Stimulated activated naive CD8-positive, alpha-beta T cell treated with anti-CD3 and anti-CD28 coated beads, Interleukin-15, Interleukin-2, amounts not matched to agents 100 U/mL and 50 U/mL, for 24 hours (primary cell): ENCODE measurements at regions not wholly inside any gene's neighbourhood (a gene's known extent, or its start where the extent isn't known, plus 50 kb on each side); places are given as distances from the start of the nearest gene placed in this dataset.
"Not testable (repeated sequence)": the region's sequence is repeated elsewhere in the genome, so short reads cannot be mapped to it uniquely, and the experiment has no call there.

Experiments used
- ATAC-seq: fragments of 150-1000 bp; cut with Tn5 transposase; one replicate; pipeline ENCODE4 v1.10.0; 2021
- DNase-seq: peaks from one replicate; pipeline ENCODE4 v3.0.0; 2021

DNA sequence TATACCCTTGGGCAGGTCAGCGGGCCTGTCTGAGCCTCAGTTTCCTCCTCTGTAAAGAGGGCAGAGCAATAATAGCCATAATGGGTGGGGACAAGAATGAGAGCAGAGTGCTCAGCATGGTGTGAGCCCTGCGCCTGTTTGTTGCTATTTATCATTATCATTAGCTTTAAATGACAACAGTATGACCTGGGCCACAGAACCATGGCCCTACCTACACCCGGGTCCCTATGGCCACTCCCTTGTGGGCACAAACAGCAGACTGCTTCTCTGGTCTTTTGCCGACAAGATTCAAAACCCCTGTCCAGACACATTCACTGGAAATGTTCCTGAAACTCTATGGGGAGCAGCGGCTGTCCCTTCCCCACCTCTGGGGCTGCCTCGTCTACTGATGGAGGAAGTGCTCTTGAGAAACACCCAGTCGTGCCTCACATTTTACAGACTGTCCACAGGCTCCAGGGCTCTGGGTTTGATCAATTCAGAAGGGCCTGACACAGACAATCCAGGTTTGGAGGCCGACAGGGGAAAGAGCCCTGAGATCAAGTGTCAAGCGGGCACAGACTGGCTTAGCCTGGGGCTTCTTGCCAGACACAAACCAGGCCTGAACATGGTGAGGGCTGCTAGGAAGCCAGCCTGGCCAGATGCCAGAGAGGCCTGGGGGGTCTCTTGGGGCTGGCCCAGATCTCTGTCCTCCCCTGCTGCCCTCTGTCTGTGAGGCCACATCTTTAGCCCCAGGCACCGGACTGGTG lies 112.5 kb upstream of the CD82 start:
- ATAC-seq, result no peak
- DNase-seq, result no peak

DNA sequence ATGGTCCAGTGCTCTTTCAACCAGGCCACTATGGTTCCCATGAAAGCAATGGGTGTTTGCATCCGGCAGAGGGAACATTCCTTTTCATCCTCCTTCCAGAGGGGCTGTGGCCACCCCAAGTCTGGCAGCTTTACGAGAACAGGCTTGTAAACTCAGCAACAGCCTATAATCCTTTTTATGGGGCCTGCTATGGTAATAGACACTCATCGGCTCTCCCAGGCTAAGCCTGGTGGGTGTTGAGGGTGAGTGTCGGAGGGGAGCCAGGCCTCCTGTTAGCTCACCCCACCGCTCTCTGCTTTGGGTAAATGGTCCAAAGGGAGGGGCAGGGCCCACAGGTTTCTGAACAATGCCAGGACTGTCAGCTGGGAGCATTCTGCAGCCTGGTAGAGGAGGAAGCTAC lies 111.6 kb upstream of the CD82 start:
- DNase-seq (no peak), ATAC-seq (peak; percentile 12)

DNA sequence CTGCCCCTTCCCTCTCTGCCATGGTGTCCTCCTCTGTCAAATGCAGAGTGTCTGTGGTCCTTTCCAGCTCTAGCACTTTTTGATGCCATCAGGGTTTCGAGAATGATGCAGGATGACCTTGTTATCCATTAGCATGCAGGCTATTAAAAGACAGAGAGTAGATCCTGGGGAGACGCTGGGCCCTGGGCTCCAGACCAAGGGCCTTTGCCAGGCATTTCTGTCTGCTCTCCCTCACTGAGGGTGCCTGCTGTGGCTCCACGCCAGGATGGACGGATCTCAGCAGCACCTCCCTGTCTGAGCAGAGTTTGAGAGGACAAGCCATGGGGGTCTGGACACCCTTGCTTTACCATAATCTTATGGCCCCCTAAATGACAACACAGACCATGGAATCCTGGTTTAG lies 110.8 kb upstream of the CD82 start:
- ATAC-seq (no peak), DNase-seq (no peak)

DNA sequence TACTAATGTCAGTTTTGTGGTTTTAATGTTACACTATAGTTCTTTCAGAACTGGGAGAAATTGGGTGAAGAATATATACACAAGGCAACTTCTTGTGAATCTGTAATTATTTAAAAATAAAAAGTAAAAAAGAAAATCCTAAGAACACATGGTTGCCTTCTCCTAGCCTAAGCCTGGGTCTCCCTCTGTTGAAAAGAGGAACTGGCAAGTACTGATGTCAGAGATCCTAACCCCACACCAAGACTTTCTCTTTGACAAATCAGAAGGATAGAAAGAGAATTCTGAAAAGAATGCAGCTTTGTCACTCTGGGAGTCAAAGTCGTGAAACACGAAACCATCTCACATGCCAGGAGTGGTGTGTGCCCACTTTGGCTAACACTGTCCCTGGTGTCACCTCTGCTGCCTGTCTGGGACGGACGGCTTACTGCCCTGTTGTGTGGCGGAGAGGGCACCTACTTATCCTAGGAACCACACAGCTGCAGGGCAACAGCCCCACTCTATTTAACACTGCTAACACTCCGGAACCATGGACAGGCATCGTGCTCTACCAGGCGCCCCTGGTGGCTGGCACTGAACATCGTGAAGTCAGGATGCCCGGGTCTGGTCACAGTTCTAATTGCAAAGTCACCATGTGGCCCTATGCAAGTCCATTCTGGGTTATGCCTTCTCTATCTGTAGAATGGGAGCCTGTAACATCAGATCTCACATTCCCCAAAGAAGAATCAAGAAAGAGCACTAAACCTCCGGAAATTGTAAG lies 108.7 kb upstream of the CD82 start:
- ATAC-seq, result no peak
- no peak for DNase-seq

DNA sequence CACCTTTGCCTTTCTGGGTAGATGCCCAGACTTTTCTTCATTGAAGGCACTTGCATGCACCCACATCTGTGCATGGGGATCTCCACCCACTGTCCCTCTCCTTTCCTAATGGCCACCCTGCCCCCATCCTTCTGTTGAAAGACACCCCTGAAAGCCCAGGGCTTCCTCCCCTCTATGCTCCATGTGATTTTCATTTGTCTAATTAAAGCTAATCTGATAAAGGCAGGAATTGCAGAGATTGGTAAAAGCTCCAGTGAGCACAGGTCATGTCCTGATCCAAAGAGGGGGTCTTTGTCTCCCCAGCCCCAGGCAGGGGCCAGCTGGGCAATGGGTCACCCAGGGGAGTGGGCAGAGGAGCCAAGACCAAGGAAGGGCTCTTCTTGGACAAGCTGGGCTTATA lies 107.6 kb upstream of the CD82 start:
- ATAC-seq (no peak), DNase-seq (no peak)

DNA sequence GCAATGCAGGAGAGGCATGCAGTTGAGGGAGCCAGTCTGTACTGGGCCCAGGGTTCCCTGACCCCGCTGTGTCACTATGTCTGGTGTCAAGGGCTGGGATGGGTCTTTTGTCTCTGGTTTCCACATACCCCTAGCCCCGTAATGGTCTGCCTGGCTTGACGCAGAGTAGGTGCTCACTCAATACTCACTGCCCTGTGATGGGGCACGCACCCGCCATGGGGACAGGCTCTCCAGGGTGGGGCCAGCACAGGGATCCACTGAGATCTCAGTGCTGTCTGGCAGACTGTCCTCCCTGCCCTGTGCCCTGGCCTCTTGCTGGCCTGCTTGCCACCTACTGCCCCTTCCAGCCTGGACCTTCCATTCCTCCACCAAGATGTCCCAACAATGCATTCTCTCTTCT lies 101.7 kb upstream of the CD82 start:
- DNase-seq, result no peak
- ATAC-seq, result no peak

DNA sequence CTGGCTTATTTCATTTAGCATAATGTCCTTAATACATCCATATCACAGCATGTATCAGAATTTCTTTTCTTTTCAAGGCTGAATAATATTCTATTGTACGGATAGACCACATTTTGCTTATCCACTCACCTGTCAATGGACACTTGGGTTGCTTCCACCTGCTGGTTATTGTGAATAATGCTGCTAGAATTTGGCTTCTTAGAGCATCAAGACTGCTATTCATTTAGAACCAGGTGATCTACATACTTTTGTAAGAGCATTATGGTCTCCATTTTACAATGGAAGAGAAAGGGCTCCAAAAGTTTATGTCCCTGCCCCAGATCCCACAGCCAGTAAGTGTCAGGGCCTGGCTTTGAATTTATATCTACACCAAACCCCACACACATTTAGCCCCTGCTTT lies 100.7 kb upstream of the CD82 start:
- no peak for DNase-seq

DNA sequence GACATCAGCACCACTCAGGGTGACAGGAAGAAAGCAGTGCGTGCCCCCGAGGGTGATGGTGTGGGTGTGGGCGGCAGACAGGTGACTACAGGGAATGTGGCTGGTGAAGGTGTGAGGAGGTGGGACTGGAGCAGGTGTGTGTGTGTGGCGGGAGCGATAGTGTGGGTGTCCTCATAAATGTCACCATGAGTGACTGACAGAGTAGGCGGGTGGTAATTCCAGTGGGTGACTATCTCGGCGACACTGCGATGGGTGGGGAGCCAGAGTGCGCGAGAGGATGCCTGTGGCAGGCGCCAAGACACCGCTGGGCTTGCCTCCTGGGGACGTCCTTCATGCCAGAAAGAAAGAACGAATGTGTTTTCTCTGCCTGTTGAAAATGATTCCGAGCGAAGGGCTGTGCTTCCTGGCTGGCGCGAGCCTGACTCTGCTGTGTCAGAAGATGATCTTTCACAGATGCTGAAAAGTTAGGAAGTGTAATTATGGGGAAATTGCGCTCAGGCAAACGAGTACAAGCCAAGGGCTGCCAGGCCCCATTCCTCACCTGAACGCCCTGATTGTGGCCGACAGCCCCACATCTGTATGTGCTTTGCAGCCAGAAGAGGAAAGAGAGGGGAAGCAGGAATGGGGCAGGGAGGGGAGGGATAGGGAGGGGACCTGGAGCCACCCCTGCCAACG lies 98.8 kb upstream of the CD82 start:
- no peak for DNase-seq
- ATAC-seq, result no peak

More for the DNA sequence above, 100.7 kb upstream of the CD82 start:
- no peak for ATAC-seq

DNA sequence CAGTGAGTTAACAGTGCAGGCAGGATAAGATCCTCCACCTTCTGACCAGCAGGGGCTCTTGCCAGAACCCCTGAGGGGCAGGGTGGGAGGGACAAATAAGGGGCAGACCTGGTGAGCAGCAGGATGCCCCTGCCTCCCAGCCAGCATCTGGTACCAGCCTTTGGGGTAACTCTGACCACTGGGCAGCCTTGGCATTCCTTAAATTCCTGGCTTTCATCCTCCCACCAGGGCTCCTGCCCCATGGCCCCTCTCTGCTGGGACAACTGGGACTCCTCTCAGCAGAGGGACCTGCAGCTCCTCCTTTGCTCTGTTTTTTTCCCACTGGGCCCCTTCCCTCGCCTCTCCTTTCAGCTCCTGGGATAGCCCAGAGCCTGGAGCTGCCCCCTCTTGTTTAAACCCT lies 98.0 kb upstream of the CD82 start:
- ATAC-seq, result no peak
- no peak for DNase-seq

DNA sequence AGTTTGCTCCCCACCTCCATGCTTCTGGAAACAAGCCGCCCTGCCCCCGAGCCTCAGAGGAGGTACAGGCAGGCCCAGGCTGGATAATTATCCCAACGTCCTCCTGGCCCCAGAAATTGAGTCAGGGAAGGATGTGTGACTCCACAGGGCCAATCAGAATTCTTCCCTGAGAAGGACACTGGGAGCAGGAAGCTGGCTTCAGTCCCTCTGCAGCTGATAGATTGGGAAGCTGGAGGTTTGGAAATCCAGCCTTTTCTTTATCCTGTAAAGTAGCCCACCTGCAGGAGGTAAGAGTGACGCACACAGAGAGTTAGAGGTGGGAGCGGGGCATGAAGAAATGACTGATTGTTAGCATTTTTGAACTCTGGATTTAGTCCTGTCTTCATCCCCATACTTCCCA lies 97.5 kb upstream of the CD82 start:
- ATAC-seq, result no peak
- DNase-seq, result no peak

DNA sequence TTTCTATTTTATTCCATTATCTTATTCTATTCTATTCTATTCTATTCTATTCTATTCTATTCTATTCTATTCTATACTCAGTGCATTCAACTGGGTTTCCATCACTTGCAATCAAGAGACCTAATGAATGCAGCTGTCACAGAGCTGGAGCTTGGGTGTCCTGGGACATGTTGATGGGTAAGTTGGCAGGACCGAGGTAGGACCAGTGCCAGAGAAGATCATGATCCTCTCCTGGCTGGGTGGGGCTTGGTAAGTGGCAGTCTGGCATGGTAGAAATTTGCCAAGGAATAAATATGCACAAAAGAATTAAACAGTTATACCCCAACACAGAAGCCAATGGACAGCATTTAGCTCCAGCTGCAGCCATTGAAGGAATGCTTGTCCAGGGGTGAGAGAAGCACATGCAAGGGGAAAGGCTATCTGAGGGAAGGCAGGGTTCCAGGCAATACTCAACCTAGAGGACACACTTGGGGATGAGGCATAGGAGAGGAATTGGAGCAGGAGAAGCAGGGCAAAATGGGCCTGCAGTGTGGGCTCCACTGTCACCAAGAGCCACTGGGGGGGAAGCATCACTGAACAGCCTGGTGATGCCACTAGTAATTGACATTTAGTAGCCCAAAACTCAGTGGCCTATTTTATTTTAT lies 97.0 kb upstream of the CD82 start:
- no peak for DNase-seq
- ATAC-seq, result no peak

DNA sequence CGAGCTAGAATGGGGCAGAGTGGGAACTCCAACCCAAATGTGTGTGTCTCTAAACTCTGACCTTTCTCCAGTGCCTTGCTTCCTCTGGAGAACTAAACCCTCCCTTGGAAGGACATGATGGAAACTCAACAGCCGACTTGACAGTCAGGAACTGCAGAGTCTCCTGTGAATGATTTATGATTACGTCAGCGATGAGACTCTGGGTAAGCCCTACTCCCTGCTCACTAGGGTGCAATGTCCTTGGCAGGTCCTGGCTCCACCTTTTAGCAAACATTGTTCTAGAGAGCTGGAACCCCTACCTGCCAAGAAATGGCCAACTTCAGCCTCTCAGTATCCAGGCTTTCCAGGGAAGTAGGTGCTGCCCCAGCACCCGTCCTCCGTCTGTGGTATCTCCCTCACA lies 96.1 kb upstream of the CD82 start:
- DNase-seq, result no peak

DNA sequence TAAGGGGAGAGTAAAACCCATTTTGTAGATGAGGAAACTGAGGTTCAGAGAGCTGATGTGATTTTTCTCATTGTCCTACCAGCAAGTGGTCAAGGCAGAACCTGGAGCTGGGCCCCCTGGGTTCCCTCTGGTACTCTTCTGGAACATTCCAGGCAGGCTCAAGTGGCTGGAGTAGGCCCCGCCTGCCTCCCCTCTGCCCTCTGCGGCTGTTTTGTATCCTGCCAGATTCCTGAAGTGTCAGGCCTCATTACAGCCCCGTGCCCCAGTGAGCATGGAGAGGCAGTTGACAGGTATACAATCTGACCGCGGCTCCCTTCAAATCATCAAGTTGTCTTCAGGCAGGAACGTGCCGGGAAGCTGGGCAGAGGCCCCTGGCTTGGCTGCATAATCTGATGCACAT lies 94.6 kb upstream of the CD82 start:
- DNase-seq, result no peak
- ATAC-seq, result no peak

More for the DNA sequence above, 96.1 kb upstream of the CD82 start:
- no peak for ATAC-seq

DNA sequence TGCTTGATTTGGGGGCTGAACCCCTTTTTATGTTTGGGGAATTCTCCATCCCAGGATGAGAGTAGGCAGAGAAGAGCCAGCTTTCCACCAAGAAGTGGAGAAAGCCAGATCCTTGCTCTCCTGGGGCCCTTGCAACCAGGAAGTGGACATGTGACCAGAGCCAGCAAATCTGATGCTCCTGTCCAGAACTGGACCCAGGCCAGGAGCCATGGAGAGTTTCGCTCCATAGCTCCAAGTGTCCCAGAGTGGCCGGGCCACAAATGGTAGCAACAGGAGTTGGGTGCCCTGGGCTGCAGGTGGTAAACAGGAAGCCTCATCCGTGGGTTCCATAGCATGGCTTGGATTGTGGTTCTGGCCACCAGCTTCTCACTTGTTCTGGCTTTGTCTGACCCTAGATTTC lies 93.9 kb upstream of the CD82 start:
- no peak for DNase-seq
- ATAC-seq, result no peak

DNA sequence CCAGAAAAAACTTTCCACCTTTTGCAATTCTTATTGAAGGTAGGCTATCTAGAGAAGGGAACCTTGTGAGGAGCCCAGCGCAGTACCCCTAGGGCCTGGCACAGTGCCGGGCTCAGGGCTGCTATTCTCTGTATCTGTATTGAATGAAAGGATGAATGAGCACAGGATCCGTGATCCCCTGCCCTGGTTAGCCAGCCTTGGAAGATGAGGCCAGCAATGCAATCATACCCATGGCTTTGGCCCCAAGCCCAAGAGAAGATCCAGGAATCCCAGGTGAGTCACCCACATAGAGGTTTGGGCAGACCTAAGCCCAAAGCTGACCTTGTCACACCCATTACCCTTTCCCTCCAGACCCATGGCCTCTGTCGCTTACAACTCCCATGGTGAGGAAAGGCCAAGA lies 92.5 kb upstream of the CD82 start:
- DNase-seq (no peak), ATAC-seq (no peak)

DNA sequence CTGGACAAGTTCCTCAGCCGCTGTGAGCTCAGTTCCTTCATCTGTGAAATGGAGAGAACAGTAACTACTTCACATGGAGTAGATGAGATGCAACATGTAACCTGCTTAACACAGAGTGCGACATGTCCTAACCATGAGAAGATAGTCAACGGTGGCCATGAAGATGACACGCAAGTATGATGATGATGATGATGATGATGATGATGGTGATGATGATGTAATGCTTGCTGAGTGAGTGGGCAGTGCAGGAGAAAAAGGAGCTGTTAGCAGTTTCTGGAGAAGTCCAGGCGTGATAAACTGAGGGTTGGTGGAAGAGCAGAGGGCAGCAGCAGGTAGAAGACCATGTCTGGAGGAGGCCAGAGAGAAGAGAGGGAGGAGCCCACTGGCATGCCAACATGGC lies 90.8 kb upstream of the CD82 start:
- no peak for DNase-seq
- ATAC-seq, result no peak

DNA sequence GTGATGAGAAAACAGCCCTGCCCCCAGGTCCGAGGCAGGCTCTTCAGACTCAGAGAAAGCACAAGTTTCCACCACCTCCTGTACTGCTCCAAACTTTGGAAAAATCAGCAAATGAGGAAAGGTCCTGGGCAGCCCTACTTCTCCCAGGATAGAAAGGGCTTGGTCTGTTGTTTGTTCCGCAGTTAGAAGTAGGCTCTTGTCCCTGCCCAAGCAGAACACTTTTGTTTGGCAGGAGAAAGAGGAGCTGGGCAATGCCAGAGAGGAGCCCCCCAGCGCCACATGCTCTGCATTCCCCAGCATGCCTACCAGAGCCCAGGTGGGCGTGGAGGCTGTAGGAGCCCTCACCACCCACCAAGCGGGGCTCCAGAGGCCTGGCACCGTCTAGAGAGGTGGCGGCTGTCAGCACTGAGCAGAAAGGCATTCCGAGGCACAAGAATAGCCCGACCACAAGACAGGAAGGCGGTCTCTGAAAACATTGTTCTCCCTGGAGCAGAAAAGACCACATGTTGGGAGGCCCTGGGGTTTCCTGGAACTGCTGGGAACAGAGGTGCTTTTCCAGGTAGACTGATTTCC lies 90.3 kb upstream of the CD82 start:
- ATAC-seq (no peak), DNase-seq (no peak)

DNA sequence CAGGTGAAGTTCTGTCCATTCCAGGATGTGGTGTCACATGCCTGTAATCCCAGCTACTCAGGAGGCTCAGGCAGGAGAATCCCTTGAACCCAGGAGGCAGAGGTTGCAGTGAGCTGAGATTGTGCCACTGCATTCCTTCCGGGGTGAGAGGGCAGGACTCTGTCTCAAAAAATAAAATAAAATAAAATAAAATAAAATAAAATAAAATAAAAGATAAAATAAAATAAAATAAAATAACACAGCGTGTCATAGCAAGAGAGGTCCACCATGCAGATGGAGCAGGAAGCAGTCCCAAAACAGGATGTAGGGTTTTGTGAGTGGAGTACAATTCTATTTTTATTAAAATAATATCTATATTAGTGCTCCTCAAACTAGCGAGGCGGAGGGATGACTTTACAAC lies 83.1 kb upstream of the CD82 start:
- ATAC-seq, DNase-seq: not testable (repeated sequence)

DNA sequence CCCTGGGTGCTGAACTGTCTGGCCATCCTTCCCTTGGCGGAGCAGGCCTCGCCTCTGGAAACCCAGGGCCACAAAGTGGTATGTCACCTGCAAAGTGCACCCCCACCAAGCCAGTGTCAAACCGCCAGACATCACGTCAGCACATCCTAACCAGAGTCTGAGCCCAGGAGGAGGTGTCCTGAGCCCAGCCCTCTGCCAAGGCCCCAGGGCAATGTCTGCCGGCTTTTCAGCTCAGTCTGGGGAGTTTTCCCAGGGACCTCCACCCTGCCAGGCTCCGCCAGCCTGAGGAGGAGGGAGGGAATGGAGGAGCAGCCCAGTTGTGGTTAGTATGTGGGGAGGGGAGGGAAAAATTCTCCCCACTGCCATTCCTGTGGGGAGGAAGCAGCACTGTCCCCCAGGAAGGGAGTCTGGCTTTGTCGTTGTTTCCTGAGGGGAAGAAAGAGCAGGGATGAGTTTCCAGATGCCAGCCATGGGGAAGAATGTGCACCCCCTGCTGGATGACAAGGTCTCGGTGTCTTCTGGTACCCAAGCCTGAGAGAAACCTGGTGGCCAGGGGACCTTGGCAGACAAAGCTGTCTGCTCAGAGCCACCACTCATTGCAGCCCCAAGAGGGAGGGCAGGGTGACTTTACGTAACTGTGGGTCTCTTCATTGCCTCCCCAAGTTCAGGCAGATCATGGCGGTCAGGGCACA lies 81.4 kb upstream of the CD82 start:
- ATAC-seq, result no peak
- no peak for DNase-seq

DNA sequence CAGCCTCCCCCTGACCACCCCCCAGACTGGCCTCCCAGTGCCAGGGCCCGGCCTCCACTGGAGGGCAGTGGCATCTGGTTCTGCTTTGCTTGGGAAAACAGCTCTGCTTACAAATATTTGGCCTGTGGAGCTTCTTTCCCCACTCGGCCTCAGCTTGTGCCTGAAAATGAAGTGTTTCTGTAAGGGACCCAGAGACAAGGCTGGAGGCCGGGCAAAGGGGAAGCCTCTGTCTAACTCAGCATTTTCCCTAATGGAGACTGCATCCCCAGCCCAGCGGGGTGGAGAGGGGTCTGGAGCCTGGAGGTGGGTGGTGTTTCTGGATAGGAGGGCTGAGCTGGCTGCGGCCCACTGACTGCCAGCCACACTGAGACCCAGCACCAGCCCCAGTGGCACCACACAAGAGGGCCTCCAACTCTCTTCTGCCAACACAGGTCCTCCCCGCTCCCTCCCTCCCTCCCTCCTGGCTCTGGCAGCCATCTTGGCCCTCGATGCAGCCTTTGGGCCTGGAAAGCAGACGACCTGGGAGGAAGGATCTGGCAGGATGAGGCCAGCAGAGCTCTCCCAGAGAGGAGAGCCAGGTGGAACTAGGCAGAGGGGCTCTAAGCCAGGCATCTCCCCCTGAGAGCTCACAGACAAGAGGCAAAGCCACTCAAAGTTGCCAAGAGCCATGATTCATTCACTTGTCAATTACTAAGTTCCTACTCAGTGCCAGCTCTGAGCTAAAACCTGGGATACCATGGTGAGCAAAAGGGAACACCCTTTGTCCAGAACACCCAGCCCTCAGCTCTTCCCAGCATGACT lies 77.1 kb upstream of the CD82 start:
- ATAC-seq (no peak), DNase-seq (no peak)

DNA sequence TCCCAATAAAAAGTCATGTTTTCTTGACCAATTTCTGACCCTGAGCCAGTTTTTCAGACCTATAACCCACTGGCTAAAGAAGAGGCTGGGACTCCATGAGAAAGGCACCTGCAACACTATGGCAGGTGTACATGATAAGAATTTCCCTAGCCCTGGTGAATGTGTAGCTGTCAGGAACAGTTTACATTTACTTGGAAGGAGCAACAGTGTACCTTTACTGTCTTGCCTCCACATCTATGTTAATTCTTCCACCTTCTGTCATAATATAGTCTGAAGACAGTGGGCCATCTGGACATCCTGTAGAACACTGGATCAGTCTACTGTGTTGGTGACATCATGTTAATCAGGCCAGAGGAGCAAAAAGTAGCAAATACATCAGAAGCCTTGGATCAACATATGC lies 72.1 kb upstream of the CD82 start:
- DNase-seq (no peak), ATAC-seq (no peak)
